GM06990 (cell line): ENCODE measurements at regions not wholly inside any gene's neighbourhood (a gene's known extent, or its start where the extent isn't known, plus 50 kb on each side); places are given as distances from the start of the nearest gene placed in this dataset.

Experiments
- DNase-seq: peaks from one replicate; pipeline ENCODE4 v3.0.0-alpha.2; 2011; ENCODE audit not compliant: insufficient read length; ENCODE audit errors: extremely low read depth
- H3K27me3 ChIP-seq: replicated peaks from 2 replicates; pipeline ENCODE4 v1.6.0; 2011; ENCODE audit warnings: low read length; ENCODE audit not compliant: control insufficient read depth, insufficient read depth
- H3K36me3 ChIP-seq: 2 replicates; pipeline ENCODE4 v1.5.1; 2011; ENCODE audit warnings: low read length; ENCODE audit not compliant: control insufficient read depth, insufficient read depth
- H3K4me3 ChIP-seq: replicated peaks from 2 replicates; pipeline ENCODE4 v1.5.1; 2011; ENCODE audit warnings: low read depth, mild to moderate bottlenecking, control low read depth, low read length
- CTCF ChIP-seq: IDR thresholded peaks from 2 replicates; pipeline ENCODE4 v1.5.1; 2011; ENCODE audit warnings: low read length, control low read depth, mild to moderate bottlenecking, inconsistent platforms; ENCODE audit not compliant: insufficient read depth, poor library complexity, severe bottlenecking

GRCh38 chrX:126338916-126339315 is 172.8 kb upstream of the DCAF12L2 start:
- no peak for DNase-seq
- TF ChIP-seq CTCF, result no peak
- Histone ChIP-seq H3K36me3 (no peaks in the 10 kb centered on the region), H3K27me3 (no peaks in the 10 kb centered on the region), H3K4me3 (no peak overlapping the region)

GRCh38 chrX:126300401-126300800 is 134.3 kb upstream of the DCAF12L2 start:
- Histone ChIP-seq H3K4me3 (no peak overlapping the region), H3K36me3 (no peaks in the 10 kb centered on the region), H3K27me3 (no peaks in the 10 kb centered on the region)
- no peak for DNase-seq
- TF ChIP-seq CTCF, result no peak

- DNase-seq, result no peak
- Histone ChIP-seq H3K36me3 (no peaks in the 10 kb centered on the region), H3K4me3 (no peak overlapping the region), H3K27me3 (no peaks in the 10 kb centered on the region)
- TF ChIP-seq CTCF, result no peak
Measured at GRCh38 chrX:126272795-126273497, 106.9 kb upstream of the DCAF12L2 start.

GRCh38 chrX:126265116-126265515 is 99.0 kb upstream of the DCAF12L2 start:
- no peak for DNase-seq
- TF ChIP-seq CTCF, result no peak
- no peak overlapping the region for H3K4me3 ChIP-seq
- no peaks in the 10 kb centered on the region for H3K36me3 ChIP-seq
- no peaks in the 10 kb centered on the region for H3K27me3 ChIP-seq

GRCh38 chrX:126238220-126238619 is 72.1 kb upstream of the DCAF12L2 start:
- Histone ChIP-seq H3K4me3 (no peak overlapping the region), H3K27me3 (no peaks in the 10 kb centered on the region), H3K36me3 (no peaks in the 10 kb centered on the region)
- DNase-seq, result no peak
- TF ChIP-seq CTCF, result no peak

GRCh38 chrX:126237524-126237923 is 71.4 kb upstream of the DCAF12L2 start:
- DNase-seq, result no peak
- Histone ChIP-seq H3K36me3 (no peaks in the 10 kb centered on the region), H3K4me3 (no peak overlapping the region), H3K27me3 (no peaks in the 10 kb centered on the region)
- no peak for TF ChIP-seq CTCF
